Activated CD4-positive, CD25-positive, alpha-beta regulatory T cell treated with anti-CD3 and anti-CD28 coated beads, Interleukin-2, amount 50 U/mL, for 16 hours (primary cell): ENCODE measurements at regions not wholly inside any gene's neighbourhood (a gene's known extent, or its start where the extent isn't known, plus 50 kb on each side); places are given as distances from the start of the nearest gene placed in this dataset.
"Not testable (repeated sequence)": the region's sequence is repeated elsewhere in the genome, so short reads cannot be mapped to it uniquely, and the experiment has no call there.

Experiments used
- DNase-seq: peaks from one replicate; pipeline ENCODE4 v3.0.0-alpha.2; 2020; ENCODE audit warnings: low read depth, low spot score

- DNase-seq = no peak
These were observed 136.3 kb upstream of the ESR1 start for GRCh38 chr6:151671195-151671594.

DNA sequence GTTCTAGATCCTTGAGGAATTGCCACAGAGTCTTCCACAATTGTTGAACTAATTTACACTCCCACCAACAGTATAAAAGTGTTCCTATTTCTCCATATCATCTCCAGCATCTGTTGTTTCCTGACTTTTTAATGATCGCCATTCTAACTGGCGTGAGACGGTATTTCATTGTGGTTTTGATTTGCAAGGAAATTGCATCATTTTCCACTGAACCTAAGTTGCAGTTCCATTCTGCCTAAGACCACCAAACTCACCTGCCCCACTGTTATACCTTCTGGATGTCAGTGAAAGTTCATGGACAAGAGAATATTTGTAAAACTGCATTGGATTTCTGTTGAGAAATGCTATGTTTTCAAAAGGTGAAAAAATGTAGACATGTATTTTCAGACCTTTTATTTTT is 132.9 kb upstream of the ESR1 start:
- no peak for DNase-seq

DNA sequence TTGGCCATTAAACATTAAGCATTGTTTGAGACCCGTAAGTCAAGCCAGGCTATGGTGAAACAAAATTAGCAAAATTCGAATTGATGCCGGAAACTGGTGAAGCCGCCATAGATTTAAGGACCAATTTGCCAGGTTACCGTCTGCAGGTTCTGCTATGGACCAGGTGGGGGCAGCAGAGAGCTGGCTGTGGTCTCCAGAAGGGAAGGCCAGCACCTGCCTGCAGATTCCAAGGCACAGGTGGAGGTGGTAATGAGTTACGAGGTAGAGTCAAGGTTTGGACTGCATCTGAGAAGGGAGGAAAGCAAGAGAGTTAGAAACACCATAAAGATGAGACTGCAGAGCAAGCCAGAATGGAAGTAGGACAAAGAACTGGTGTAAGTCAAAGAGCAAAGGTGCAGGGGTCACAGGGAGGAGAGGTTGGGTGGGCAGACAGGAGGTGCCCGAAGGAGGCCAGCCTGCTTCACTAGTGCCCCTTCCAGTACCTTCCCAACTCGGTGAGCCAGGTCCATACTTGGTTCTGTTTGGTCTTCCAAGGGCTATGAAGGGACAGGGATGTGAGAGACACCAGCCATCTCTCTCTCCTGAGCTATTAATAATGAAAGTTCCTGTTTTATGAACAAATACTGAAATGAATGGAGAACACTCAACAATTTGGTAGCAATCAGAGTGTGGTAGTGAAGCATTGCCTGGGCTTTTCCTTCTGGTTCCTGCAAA is 131.6 kb upstream of the ESR1 start:
- DNase-seq = peak; percentile 23

GRCh38 chr6:151676460-151676945 is 131.0 kb upstream of the ESR1 start:
- DNase-seq = no peak

DNA sequence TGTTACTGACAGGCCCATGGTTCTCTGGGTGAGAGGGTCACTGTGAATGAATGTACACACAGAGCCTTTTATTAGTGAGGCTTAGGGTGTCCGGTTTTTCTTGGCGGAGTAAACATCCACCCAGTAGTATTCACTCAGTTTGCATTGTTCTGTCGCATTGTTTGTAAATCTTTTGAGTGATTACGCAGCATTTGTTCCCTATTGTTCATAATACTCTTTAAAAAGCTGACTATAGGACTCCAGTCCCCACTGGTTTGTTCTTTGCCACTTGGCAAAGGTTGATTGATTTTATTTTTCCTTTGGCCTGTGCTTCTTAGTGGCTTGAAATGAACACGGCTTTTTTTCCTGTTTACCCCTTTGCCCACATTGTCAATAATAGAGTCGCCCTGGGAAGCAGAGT is 130.1 kb upstream of the ESR1 start:
- no peak for DNase-seq

GRCh38 chr6:151679081-151679480 is 128.4 kb upstream of the ESR1 start:
- no peak for DNase-seq

- no peak for DNase-seq
These were observed 127.5 kb upstream of the ESR1 start for GRCh38 chr6:151679941-151680340.

- no peak for DNase-seq
These were observed 126.5 kb upstream of the ESR1 start for GRCh38 chr6:151680846-151681432.

- no peak for DNase-seq
These were observed 125.9 kb upstream of the ESR1 start for GRCh38 chr6:151681433-151682059.

GRCh38 chr6:151682251-151682650 is 125.2 kb upstream of the ESR1 start:
- DNase-seq = no peak

GRCh38 chr6:151682922-151683321 is 124.6 kb upstream of the ESR1 start:
- no peak for DNase-seq

- no peak for DNase-seq
These were observed 124.1 kb upstream of the ESR1 start for GRCh38 chr6:151683381-151683780.

- no peak for DNase-seq
These were observed 117.8 kb upstream of the ESR1 start for GRCh38 chr6:151689499-151690201.

GRCh38 chr6:151690303-151690702 is 117.2 kb upstream of the ESR1 start:
- DNase-seq = no peak

- no peak for DNase-seq
These were observed 116.5 kb upstream of the ESR1 start for GRCh38 chr6:151690768-151691562.

DNA sequence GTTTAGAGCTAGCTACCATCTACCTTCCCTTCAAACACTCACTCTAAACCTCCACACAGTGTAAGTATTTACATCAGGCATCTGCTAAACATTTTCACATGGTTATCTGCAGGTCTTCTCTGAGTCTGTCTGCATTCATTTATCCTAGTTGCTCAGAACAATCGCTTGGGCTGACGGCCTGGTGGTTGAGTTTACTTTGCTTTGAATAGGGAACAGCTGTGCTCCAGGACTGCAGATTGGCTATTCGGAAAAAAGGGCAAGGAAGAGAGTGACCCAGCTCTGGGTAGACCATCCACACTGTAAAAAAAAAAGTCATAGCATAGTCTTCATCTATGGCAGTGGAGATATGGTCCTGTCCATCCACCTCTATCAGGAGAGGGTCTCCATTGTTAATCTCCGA is 115.3 kb upstream of the ESR1 start:
- no peak for DNase-seq

DNA sequence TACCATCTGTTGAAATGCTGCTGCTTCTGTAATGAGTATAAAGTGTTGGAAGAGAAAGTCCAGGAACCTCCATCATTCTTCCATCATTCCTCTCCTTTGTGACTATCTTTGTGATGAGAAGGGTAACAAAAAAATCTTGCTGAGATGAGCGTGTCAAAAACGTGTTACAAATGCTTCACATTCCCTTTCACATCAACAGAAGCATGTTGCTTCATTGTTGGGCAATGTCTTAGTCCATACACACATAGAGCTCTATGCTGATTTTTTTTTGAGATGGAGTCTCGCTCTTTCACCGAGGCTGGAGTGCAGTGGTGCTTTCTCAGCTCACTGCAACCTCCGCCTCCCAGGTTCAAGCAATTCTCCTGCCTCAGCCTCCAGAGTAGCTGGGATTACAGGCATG is 114.1 kb upstream of the ESR1 start:
- DNase-seq = no peak

- no peak for DNase-seq
These were observed 112.3 kb upstream of the ESR1 start for GRCh38 chr6:151695156-151695555.

GRCh38 chr6:151696302-151696701 is 111.2 kb upstream of the ESR1 start:
- DNase-seq = not testable (repeated sequence)

GRCh38 chr6:151698931-151699700 is 108.4 kb upstream of the ESR1 start:
- DNase-seq = no peak

- DNase-seq = no peak
These were observed 107.8 kb upstream of the ESR1 start for GRCh38 chr6:151699719-151700118.
